GM12878 (cell line): ENCODE measurements at regions not wholly inside any gene's neighbourhood (a gene's known extent, or its start where the extent isn't known, plus 50 kb on each side); places are given as distances from the start of the nearest gene placed in this dataset.

Source experiments
- ATAC-seq: fragments of 200-7000 bp; cut with Tn5 transposase; 3 replicates; pipeline ENCODE4 v1.9.1; 2020; ENCODE audit warnings: mild to moderate bottlenecking, moderate library complexity
- BruUV-seq: library from RNA; stranded (reverse); fragments of 400-500 nt; replicated peaks from 2 replicates; lab custom pipeline; 2021; lab: Mats Ljungman, UMichigan
- CTCF ChIA-PET: fragments of 300-600 bp; sonication (Branson Sonifier 250); formaldehyde crosslinking; extraction: SDS; loops from one replicate; lab custom pipeline; 2021; ENCODE audit warnings: inconsistent platforms; lab: Yijun Ruan, JAX
- POLR2A ChIA-PET: fragments of 350-600 bp; formaldehyde crosslinking; extraction: SDS; loops from one replicate; lab custom pipeline; 2021; ENCODE audit warnings: inconsistent platforms; lab: Charles Lee
- RAD21 ChIA-PET: fragments of 300-600 bp; sonication (Branson Sonifier 250); formaldehyde crosslinking; loops from one replicate; lab custom pipeline; 2023; ENCODE audit warnings: antibody characterized with exemption; ENCODE audit not compliant: unreplicated experiment; lab: Charles Lee
- SMC1A ChIA-PET: fragments of 300-600 bp; sonication (Branson Sonifier 250); formaldehyde crosslinking; loops from one replicate; lab custom pipeline; 2023; ENCODE audit not compliant: unreplicated experiment, uncharacterized antibody; lab: Charles Lee
- DNase-seq: peaks from one replicate; pipeline ENCODE4 v3.0.0-alpha.2; 2011; ENCODE audit warnings: low read depth, low spot score
- FAIRE-seq: peaks from 3 replicates; lab custom pipeline; 2011; peaks lifted over from hg19 to GRCh38; lab: Jason Lieb, UNC
- H2AFZ ChIP-seq: 2 replicates; pipeline ENCODE4 v1.6.0; 2011; ENCODE audit warnings: low read depth, low read length, control low read depth; ENCODE audit not compliant: control insufficient read depth
- H3K27ac ChIP-seq: 2 replicates; pipeline ENCODE4 v1.5.1; 2011; ENCODE audit warnings: control low read depth; ENCODE audit not compliant: control insufficient read depth, insufficient read depth
- H3K27me3 ChIP-seq, 2 experiments: replicated peaks in 1 of 2; 2 replicates each; pipeline versions ENCODE4 v1.6.0 to v1.6.1; 2011; ENCODE audit warnings: low read length in 1 of 2; ENCODE audit not compliant: control insufficient read depth in 2 of 2, insufficient read depth in 2 of 2
- H3K36me3 ChIP-seq, 2 experiments: 2 replicates each; pipeline ENCODE4 v1.5.1; 2011; ENCODE audit warnings: low read length in 1 of 2; ENCODE audit not compliant: control insufficient read depth in 2 of 2, insufficient read depth in 2 of 2
- H3K4me1 ChIP-seq: 2 replicates; pipeline ENCODE4 v1.6.1; 2011; ENCODE audit warnings: mild to moderate bottlenecking, low read length, moderate library complexity, mixed read lengths; ENCODE audit not compliant: control insufficient read depth, insufficient read depth
- H3K4me2 ChIP-seq: 2 replicates; pipeline ENCODE4 v1.6.0; 2011; ENCODE audit warnings: control low read depth; ENCODE audit not compliant: control insufficient read depth, insufficient read depth
- H3K4me3 ChIP-seq: fragments of 200-600 bp; sonication (generic); 2 replicates; pipeline ENCODE4 v1.5.1; 2016
- H3K79me2 ChIP-seq: 2 replicates; pipeline ENCODE4 v1.6.0; 2011; ENCODE audit warnings: low read length; ENCODE audit not compliant: control insufficient read depth, insufficient read depth
- H3K9ac ChIP-seq: 2 replicates; pipeline ENCODE4 v1.8.0; 2011; ENCODE audit warnings: low read length, control low read depth, mixed read lengths; ENCODE audit not compliant: control insufficient read depth, insufficient read depth
- H3K9me3 ChIP-seq: replicated peaks from 3 replicates; pipeline ENCODE4 v1.5.1; 2011; ENCODE audit warnings: mild to moderate bottlenecking, low read length; ENCODE audit not compliant: control insufficient read depth, insufficient read depth
- H4K20me1 ChIP-seq: 2 replicates; pipeline ENCODE4 v1.6.0; 2011; ENCODE audit not compliant: control insufficient read depth, insufficient read depth
- KLF5 ChIP-seq: fragments of 450-650 bp; IDR thresholded peaks from 2 replicates; pipeline ENCODE4 v1.6.1; 2014; ENCODE audit warnings: mild to moderate bottlenecking; ENCODE audit not compliant: partially characterized antibody
- NBN ChIP-seq: fragments of 450-650 bp; IDR thresholded peaks from 2 replicates; pipeline ENCODE4 v1.6.1; 2016
- NRF1 ChIP-seq: conservative IDR thresholded peaks from 2 replicates; pipeline ENCODE4 v1.6.1; 2011; ENCODE audit warnings: mild to moderate bottlenecking, low read depth, low read length, improper control_type of control experiment
- PML ChIP-seq: IDR thresholded peaks from 2 replicates; pipeline ENCODE4 v1.6.1; 2012; ENCODE audit warnings: low read length, inconsistent platforms
- WRNIP1 ChIP-seq: IDR thresholded peaks from 2 replicates; pipeline ENCODE4 v1.6.1; 2011; ENCODE audit warnings: low read depth, low read length, improper control_type of control experiment, borderline replicate concordance
- WGBS: methylation state at CpG from one replicate; pipeline ENCODE4 v1.1.6; 2016; ENCODE audit warnings: low lambda C conversion rate; ENCODE audit not compliant: insufficient replicate concordance, insufficient coverage; ENCODE audit errors: missing lambda C conversion rate; 5-methylcytosine and 5-hydroxymethylcytosine counted together
- in situ Hi-C: fragments of 300-500 bp; cut with MboI; formaldehyde crosslinking; loops from 9 replicates; pipeline ENCODE4 v1.14.3; 2018; ENCODE audit warnings: mixed read lengths
- intact Hi-C: fragments of 100-400 bp; cut with micrococcal nuclease; formaldehyde crosslinking; loops from one replicate; pipeline ENCODE4 v1.14.2; 2022; ENCODE audit not compliant: unreplicated experiment
- TF ChIP-seq, protein P1 (sequence below): fragments of 450-650 bp; formaldehyde crosslinking; IDR thresholded peaks from 2 replicates; pipeline ENCODE4 v1.5.0; 2022; ENCODE audit warnings: mild to moderate bottlenecking, missing genetic modification characterization
- TF ChIP-seq, protein P2 (sequence below): IDR thresholded peaks from 2 replicates; pipeline ENCODE4 v1.6.1; 2011; ENCODE audit warnings: low read depth, low read length, improper control_type of control experiment, borderline replicate concordance
- TF ChIP-seq, protein P3 (sequence below): IDR thresholded peaks from 2 replicates; pipeline ENCODE4 v1.6.1; 2011; ENCODE audit warnings: mild to moderate bottlenecking, low read depth, low read length, moderate library complexity; ENCODE audit not compliant: insufficient replicate concordance

DNA sequence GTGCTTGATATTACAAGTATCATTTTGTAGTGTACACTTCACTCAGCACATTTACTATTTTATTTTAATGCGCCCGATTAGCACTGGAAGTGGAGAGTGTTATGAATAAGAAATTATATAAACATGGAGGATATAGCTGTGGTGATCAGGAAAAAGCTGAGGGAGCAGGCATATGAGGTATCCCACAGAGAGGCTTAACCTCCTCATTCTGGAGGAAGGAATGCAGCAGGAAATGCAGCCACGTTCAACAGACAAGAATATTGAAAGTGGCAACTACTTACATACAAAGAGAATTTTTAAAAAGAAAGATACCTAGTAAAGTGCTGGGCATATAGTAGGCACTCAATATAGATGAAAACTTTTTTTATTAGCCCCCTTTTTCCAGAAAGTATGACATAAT lies 166.0 kb upstream of the SATB1 start:
- DNase-seq = no peak
- intact Hi-C loops (no loop called here), in situ Hi-C loops (no loop called here)
- H3K79me2 ChIP-seq = no peaks in the 10 kb centered on the region
- WGBS = 43% methylated on average over 3 of the region's 3 CpGs
- TF ChIP-seq WRNIP1 = no peak
- no peak for TF ChIP-seq PML
- TF ChIP-seq, protein P1, sequence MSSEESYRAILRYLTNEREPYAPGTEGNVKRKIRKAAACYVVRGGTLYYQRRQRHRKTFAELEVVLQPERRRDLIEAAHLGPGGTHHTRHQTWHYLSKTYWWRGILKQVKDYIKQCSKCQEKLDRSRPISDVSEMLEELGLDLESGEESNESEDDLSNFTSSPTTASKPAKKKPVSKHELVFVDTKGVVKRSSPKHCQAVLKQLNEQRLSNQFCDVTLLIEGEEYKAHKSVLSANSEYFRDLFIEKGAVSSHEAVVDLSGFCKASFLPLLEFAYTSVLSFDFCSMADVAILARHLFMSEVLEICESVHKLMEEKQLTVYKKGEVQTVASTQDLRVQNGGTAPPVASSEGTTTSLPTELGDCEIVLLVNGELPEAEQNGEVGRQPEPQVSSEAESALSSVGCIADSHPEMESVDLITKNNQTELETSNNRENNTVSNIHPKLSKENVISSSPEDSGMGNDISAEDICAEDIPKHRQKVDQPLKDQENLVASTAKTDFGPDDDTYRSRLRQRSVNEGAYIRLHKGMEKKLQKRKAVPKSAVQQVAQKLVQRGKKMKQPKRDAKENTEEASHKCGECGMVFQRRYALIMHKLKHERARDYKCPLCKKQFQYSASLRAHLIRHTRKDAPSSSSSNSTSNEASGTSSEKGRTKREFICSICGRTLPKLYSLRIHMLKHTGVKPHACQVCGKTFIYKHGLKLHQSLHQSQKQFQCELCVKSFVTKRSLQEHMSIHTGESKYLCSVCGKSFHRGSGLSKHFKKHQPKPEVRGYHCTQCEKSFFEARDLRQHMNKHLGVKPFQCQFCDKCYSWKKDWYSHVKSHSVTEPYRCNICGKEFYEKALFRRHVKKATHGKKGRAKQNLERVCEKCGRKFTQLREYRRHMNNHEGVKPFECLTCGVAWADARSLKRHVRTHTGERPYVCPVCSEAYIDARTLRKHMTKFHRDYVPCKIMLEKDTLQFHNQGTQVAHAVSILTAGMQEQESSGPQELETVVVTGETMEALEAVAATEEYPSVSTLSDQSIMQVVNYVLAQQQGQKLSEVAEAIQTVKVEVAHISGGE (CRISPR knock-in tag) = no peak
- TF ChIP-seq NBN = no peak
- TF ChIP-seq, protein P2, sequence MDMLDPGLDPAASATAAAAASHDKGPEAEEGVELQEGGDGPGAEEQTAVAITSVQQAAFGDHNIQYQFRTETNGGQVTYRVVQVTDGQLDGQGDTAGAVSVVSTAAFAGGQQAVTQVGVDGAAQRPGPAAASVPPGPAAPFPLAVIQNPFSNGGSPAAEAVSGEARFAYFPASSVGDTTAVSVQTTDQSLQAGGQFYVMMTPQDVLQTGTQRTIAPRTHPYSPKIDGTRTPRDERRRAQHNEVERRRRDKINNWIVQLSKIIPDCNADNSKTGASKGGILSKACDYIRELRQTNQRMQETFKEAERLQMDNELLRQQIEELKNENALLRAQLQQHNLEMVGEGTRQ = no peak
- TF ChIP-seq NRF1 = no peak
- TF ChIP-seq, protein P3, sequence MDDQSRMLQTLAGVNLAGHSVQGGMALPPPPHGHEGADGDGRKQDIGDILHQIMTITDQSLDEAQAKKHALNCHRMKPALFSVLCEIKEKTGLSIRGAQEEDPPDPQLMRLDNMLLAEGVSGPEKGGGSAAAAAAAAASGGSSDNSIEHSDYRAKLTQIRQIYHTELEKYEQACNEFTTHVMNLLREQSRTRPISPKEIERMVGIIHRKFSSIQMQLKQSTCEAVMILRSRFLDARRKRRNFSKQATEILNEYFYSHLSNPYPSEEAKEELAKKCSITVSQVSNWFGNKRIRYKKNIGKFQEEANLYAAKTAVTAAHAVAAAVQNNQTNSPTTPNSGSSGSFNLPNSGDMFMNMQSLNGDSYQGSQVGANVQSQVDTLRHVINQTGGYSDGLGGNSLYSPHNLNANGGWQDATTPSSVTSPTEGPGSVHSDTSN = no peak
- TF ChIP-seq KLF5 = no peak
- CTCF ChIA-PET = no interaction called here
- H3K9ac ChIP-seq = no peak overlapping the region
- BruUV-seq = no TSS peak
- SMC1A ChIA-PET = no interaction called here
- no peak overlapping the region for H2AFZ ChIP-seq
- no peak overlapping the region for H3K4me3 ChIP-seq
- FAIRE-seq = no peak
- H3K9me3 ChIP-seq = no peaks in the 10 kb centered on the region
- H3K4me2 ChIP-seq = no peak overlapping the region
- POLR2A ChIA-PET = no interaction called here
- RAD21 ChIA-PET = no interaction called here
- H3K36me3 ChIP-seq = no peaks in the 10 kb centered on the region
- H3K27me3 ChIP-seq = no peaks in the 10 kb centered on the region; a peak in 1 of 4 replicates
- H3K4me1 ChIP-seq = no peaks in the 10 kb centered on the region
- H3K27ac ChIP-seq = no peak overlapping the region
- H4K20me1 ChIP-seq = no peaks in the 10 kb centered on the region
- ATAC-seq = no peak
